Endothelial cell (in vitro differentiated cells): ENCODE measurements at regions not wholly inside any gene's neighbourhood (a gene's known extent, or its start where the extent isn't known, plus 50 kb on each side); places are given as distances from the start of the nearest gene placed in this dataset.

ENCODE experiments used
- DNase-seq: peaks from one replicate; pipeline ENCODE4 v3.0.0; 2021; ENCODE audit warnings: low spot score
- H3K27ac Mint-ChIP-seq: one replicate; pipeline ENCODE4 v1.8.0; 2021; ENCODE audit warnings: mixed read lengths, inconsistent platforms; ENCODE audit not compliant: unreplicated experiment
- H3K27me3 Mint-ChIP-seq: one replicate; pipeline ENCODE4 v1.8.0; 2021; ENCODE audit warnings: mild to moderate bottlenecking, moderate library complexity, mixed read lengths, inconsistent platforms; ENCODE audit not compliant: unreplicated experiment
- H3K36me3 Mint-ChIP-seq: one replicate; pipeline ENCODE4 v1.8.0; 2021; ENCODE audit warnings: mild to moderate bottlenecking, low read depth, mixed read lengths, inconsistent platforms; ENCODE audit not compliant: unreplicated experiment
- H3K4me1 Mint-ChIP-seq: one replicate; pipeline ENCODE4 v1.8.0; 2021; ENCODE audit warnings: mild to moderate bottlenecking, mixed read lengths, inconsistent platforms; ENCODE audit not compliant: unreplicated experiment
- H3K4me3 Mint-ChIP-seq: one replicate; pipeline ENCODE4 v1.8.0; 2021; ENCODE audit warnings: mild to moderate bottlenecking, mixed read lengths, inconsistent platforms; ENCODE audit not compliant: unreplicated experiment
- H3K9me3 Mint-ChIP-seq: one replicate; pipeline ENCODE4 v1.8.0; 2021; ENCODE audit warnings: mixed read lengths, inconsistent platforms; ENCODE audit not compliant: unreplicated experiment
- CTCF ChIP-seq: fragments of 200-600 bp; sonication (generic); IDR thresholded peaks from one replicate; pipeline ENCODE4 v1.5.0; 2021; ENCODE audit warnings: antibody characterized with exemption; ENCODE audit not compliant: unreplicated experiment

GRCh38 chr11:70604630-70605467 is 206.5 kb downstream of the CTTN start:
- H3K36me3 Mint-ChIP-seq = no peaks in the 10 kb centered on the region
- H3K4me3 Mint-ChIP-seq = no peak overlapping the region
- H3K27me3 Mint-ChIP-seq = peaks cover 10% of the 10 kb centered on the region
- DNase-seq = no peak
- no peaks in the 10 kb centered on the region for H3K4me1 Mint-ChIP-seq
- no peak for TF ChIP-seq CTCF
- no peaks in the 10 kb centered on the region for H3K9me3 Mint-ChIP-seq
- H3K27ac Mint-ChIP-seq = no peak overlapping the region

- DNase-seq = no peak
- Mint-ChIP-seq H3K4me1 (no peaks in the 10 kb centered on the region), H3K36me3 (no peaks in the 10 kb centered on the region), H3K9me3 (no peaks in the 10 kb centered on the region), H3K27ac (no peak overlapping the region), H3K27me3 (peaks cover 12% of the 10 kb centered on the region), H3K4me3 (no peak overlapping the region)
- TF ChIP-seq CTCF = no peak
Observed at GRCh38 chr11:70605468-70605815, 207.1 kb downstream of the CTTN start.

- H3K27me3 Mint-ChIP-seq = peaks cover 10% of the 10 kb centered on the region
- no peak for TF ChIP-seq CTCF
- no peak for DNase-seq
- no peak overlapping the region for H3K27ac Mint-ChIP-seq
- H3K9me3 Mint-ChIP-seq = no peaks in the 10 kb centered on the region
- no peaks in the 10 kb centered on the region for H3K4me1 Mint-ChIP-seq
- H3K36me3 Mint-ChIP-seq = no peaks in the 10 kb centered on the region
- H3K4me3 Mint-ChIP-seq = no peak overlapping the region
Observed at GRCh38 chr11:70605846-70606245, 207.5 kb downstream of the CTTN start.

GRCh38 chr11:70606248-70606950 is 208.1 kb downstream of the CTTN start:
- no peak for TF ChIP-seq CTCF
- H3K4me1 Mint-ChIP-seq = no peaks in the 10 kb centered on the region
- H3K27me3 Mint-ChIP-seq = peaks cover 10% of the 10 kb centered on the region
- H3K9me3 Mint-ChIP-seq = no peaks in the 10 kb centered on the region
- H3K4me3 Mint-ChIP-seq = no peak overlapping the region
- DNase-seq = no peak
- no peaks in the 10 kb centered on the region for H3K36me3 Mint-ChIP-seq
- no peak overlapping the region for H3K27ac Mint-ChIP-seq

- H3K4me1 Mint-ChIP-seq = no peaks in the 10 kb centered on the region
- no peak for DNase-seq
- H3K9me3 Mint-ChIP-seq = no peaks in the 10 kb centered on the region
Observed at GRCh38 chr11:70606951-70607330, 208.6 kb downstream of the CTTN start.

More at GRCh38 chr11:70606951-70607330, 208.6 kb downstream of the CTTN start:
- Mint-ChIP-seq H3K4me3 (no peak overlapping the region), H3K36me3 (no peaks in the 10 kb centered on the region), H3K27me3 (peaks cover 10% of the 10 kb centered on the region), H3K27ac (no peak overlapping the region)
- no peak for TF ChIP-seq CTCF
